ENCODE measurements at regions not wholly inside any gene's neighbourhood (a gene's known extent, or its start where the extent isn't known, plus 50 kb on each side); places are given as distances from the start of the nearest gene placed in this dataset.

- Histone ChIP-seq H3K27me3 (ENCODE audit: insufficient read depth, low read length) (no peaks in the 10 kb centered on the region), H3K9ac (ENCODE audit: low read length) (no peak overlapping the region), H4K20me1 (ENCODE audit: insufficient read depth) (no peaks in the 10 kb centered on the region), H3K36me3 (ENCODE audit: control insufficient read depth in 1 of 2, insufficient read depth in 2 of 2, low read length in 2 of 2) (no peaks in the 10 kb centered on the region), H3K79me2 (ENCODE audit: insufficient read depth, low read length) (no peaks in the 10 kb centered on the region), H2AFZ (ENCODE audit: low read depth, low read length, poor library complexity, severe bottlenecking) (no peak overlapping the region), H3K9me3 (ENCODE audit: control insufficient read depth in 1 of 2, insufficient read depth in 1 of 2, low read depth in 1 of 2, low read length in 2 of 2) (no peaks in the 10 kb centered on the region), H3K4me2 (ENCODE audit: low read length) (no peak overlapping the region), H3K4me3 (replicated peaks in 1 of 2; ENCODE audit: low read depth in 1 of 2, low read length in 2 of 2) (no peak overlapping the region), H3K9me2 (ENCODE audit: insufficient read depth) (no peaks in the 10 kb centered on the region), H3K27ac (ENCODE audit: low read depth, low read length) (no peak overlapping the region), H3K4me1 (ENCODE audit: control insufficient read depth in 1 of 2, insufficient read depth in 2 of 2, low read length in 2 of 2) (peaks cover 0 to 11% of the 10 kb centered on the region in 2 experiments; a peak in 1 of 4 replicates)
- TF ChIP-seq MAX (IDR thresholded peaks at IDR 0.05), result no peak; the same call in 1 of the 2 replicates
- no peak for TF ChIP-seq FOSL1 (IDR thresholded peaks at IDR 0.05; ENCODE audit: low read depth)
- TF ChIP-seq ZFX (IDR thresholded peaks at IDR 0.05), result no peak
- TF ChIP-seq ZNF274 (IDR thresholded peaks at IDR 0.05; ENCODE audit: low read depth, low read length), result no peak
- no peak for TF ChIP-seq JUND (IDR thresholded peaks at IDR 0.05)
- no peak for TF ChIP-seq REST (IDR thresholded peaks at IDR 0.05; ENCODE audit: low read depth)
- TF ChIP-seq CTCF (IDR thresholded peaks at IDR 0.05 in 2 of 3, conservative IDR thresholded peaks at IDR 0.05 in 1 of 3; ENCODE audit: borderline replicate concordance in 1 of 3, insufficient read depth in 1 of 3, low read depth in 2 of 3, low read length in 2 of 3), result no peak
- TF ChIP-seq EZH2phosphoT487 (IDR thresholded peaks at IDR 0.05; ENCODE audit: borderline replicate concordance), result no peak
- TF ChIP-seq POLR2AphosphoS5 (IDR thresholded peaks at IDR 0.05; ENCODE audit: low read depth, low read length), result no peak
- TF ChIP-seq ELF1 (IDR thresholded peaks at IDR 0.05; ENCODE audit: borderline replicate concordance, low read depth), result no peak
- no peak for TF ChIP-seq EGR1 (IDR thresholded peaks at IDR 0.05; ENCODE audit: low read depth)
- ATAC-seq (no peak), DNase-seq (ENCODE audit: low read depth, low spot score) (no peak)
- no TSS peak for BruUV-seq (replicated peaks)
- ChIA-PET CTCF (no interaction called here), POLR2A (no interaction called here), RAD21 (ENCODE audit: low non-redundant PET in 1 of 2, low total read pairs in 2 of 2, uncharacterized antibody in 2 of 2, unreplicated experiment in 2 of 2) (no interaction called here)
- intact Hi-C loops (cut with micrococcal nuclease), result no loop called here
These were observed 63.0 kb upstream of the BTG1 start for GRCh38 chr12:92208613-92209121.

All from HCT116 (cell line).